K562 (cell line): ENCODE measurements at regions not wholly inside any gene's neighbourhood (a gene's known extent, or its start where the extent isn't known, plus 50 kb on each side); places are given as distances from the start of the nearest gene placed in this dataset.

ENCODE experiments used
- ARHGAP35 ChIP-seq: fragments of 450-650 bp; IDR thresholded peaks from 2 replicates; pipeline ENCODE4 v1.6.1; 2018; ENCODE audit not compliant: partially characterized antibody
- FUS ChIP-seq: fragments of 200-400 bp; formaldehyde crosslinking; optimal IDR thresholded peaks from 2 replicates; pipeline ENCODE3; 2017; ENCODE audit warnings: low read depth, low read length
- GABPA ChIP-seq: fragments of 200-800 bp; sonication (Bioruptor generic); conservative IDR thresholded peaks from 2 replicates; pipeline ENCODE4 v1.6.1; 2016; ENCODE audit warnings: low read depth, missing genetic modification characterization, missing compliant biosample characterization
- MLX ChIP-seq, 2 experiments: fragments of 450-650 bp in 1 of 2; sonication (generic) in 1 of 2; formaldehyde crosslinking; conservative IDR thresholded peaks; 2 replicates each; pipeline versions ENCODE4 v1.4.0 to v1.8.1; 2020 to 2022; ENCODE audit warnings: mild to moderate bottlenecking in 1 of 2, missing genetic modification reagents in 1 of 2
- MTA1 ChIP-seq: fragments of 450-650 bp; IDR thresholded peaks from 2 replicates; pipeline ENCODE4 v1.6.1; 2017; ENCODE audit warnings: borderline replicate concordance
- NRF1 ChIP-seq, 2 experiments: fragments of 450-650 bp; IDR thresholded peaks in 1 of 2; conservative IDR thresholded peaks in 1 of 2; 2 replicates each; pipeline ENCODE4 v1.6.1; 2014; ENCODE audit warnings: mild to moderate bottlenecking in 2 of 2
- PBX2 ChIP-seq, 2 experiments: IDR thresholded peaks in 1 of 2; conservative IDR thresholded peaks in 1 of 2; 2 replicates each; pipeline ENCODE4 v1.6.1; 2016; ENCODE audit warnings: low read depth in 2 of 2, mild to moderate bottlenecking in 1 of 2, missing compliant biosample characterization in 1 of 2, missing genetic modification characterization in 1 of 2, moderate library complexity in 1 of 2
- POLR2A ChIP-seq: fragments of 450-650 bp; conservative IDR thresholded peaks from 2 replicates; pipeline ENCODE4 v1.6.1; 2016
- SIN3A ChIP-seq, 2 experiments: fragments of 150-350 bp in 1 of 2; IDR thresholded peaks; 2 replicates each; pipeline ENCODE4 v1.6.1; 2011 to 2016; ENCODE audit warnings: borderline replicate concordance in 2 of 2, low read depth in 2 of 2, low read length in 2 of 2, mild to moderate bottlenecking in 2 of 2, moderate library complexity in 2 of 2; ENCODE audit not compliant: control insufficient read depth in 1 of 2
- TF ChIP-seq, protein P1 (sequence below), 2 experiments: fragments of 450-650 bp; formaldehyde crosslinking in 1 of 2; IDR thresholded peaks; 2 replicates each; pipeline versions ENCODE4 v1.4.0 to v1.6.1; 2014 to 2020; ENCODE audit warnings: mild to moderate bottlenecking in 2 of 2, borderline replicate concordance in 1 of 2, low read depth in 1 of 2

- TF ChIP-seq POLR2A = no peak
- TF ChIP-seq ARHGAP35 = no peak
- no peak for TF ChIP-seq PBX2 (CRISPR knock-in tag; IDR thresholded peaks at IDR 0.05; ENCODE audit: low read depth)
- no peak for TF ChIP-seq PBX2 (tag; conservative IDR thresholded peaks at IDR 0.05; ENCODE audit: low read depth)
- TF ChIP-seq NRF1 (conservative IDR thresholded peaks at IDR 0.05 in 1 of 2, IDR thresholded peaks at IDR 0.05 in 1 of 2) = no peak
- TF ChIP-seq FUS = no peak
- TF ChIP-seq GABPA (tag) = no peak
- no peak for TF ChIP-seq MTA1
- TF ChIP-seq, protein P1, sequence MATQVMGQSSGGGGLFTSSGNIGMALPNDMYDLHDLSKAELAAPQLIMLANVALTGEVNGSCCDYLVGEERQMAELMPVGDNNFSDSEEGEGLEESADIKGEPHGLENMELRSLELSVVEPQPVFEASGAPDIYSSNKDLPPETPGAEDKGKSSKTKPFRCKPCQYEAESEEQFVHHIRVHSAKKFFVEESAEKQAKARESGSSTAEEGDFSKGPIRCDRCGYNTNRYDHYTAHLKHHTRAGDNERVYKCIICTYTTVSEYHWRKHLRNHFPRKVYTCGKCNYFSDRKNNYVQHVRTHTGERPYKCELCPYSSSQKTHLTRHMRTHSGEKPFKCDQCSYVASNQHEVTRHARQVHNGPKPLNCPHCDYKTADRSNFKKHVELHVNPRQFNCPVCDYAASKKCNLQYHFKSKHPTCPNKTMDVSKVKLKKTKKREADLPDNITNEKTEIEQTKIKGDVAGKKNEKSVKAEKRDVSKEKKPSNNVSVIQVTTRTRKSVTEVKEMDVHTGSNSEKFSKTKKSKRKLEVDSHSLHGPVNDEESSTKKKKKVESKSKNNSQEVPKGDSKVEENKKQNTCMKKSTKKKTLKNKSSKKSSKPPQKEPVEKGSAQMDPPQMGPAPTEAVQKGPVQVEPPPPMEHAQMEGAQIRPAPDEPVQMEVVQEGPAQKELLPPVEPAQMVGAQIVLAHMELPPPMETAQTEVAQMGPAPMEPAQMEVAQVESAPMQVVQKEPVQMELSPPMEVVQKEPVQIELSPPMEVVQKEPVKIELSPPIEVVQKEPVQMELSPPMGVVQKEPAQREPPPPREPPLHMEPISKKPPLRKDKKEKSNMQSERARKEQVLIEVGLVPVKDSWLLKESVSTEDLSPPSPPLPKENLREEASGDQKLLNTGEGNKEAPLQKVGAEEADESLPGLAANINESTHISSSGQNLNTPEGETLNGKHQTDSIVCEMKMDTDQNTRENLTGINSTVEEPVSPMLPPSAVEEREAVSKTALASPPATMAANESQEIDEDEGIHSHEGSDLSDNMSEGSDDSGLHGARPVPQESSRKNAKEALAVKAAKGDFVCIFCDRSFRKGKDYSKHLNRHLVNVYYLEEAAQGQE (IDR thresholded peaks at IDR 0.05; ENCODE audit: borderline replicate concordance) = no peak
- TF ChIP-seq, protein P1 (CRISPR knock-in tag; IDR thresholded peaks at IDR 0.05; ENCODE audit: low read depth) = no peak
- no peak for TF ChIP-seq MLX (CRISPR knock-in tag; conservative IDR thresholded peaks at IDR 0.05)
- TF ChIP-seq SIN3A (IDR thresholded peaks at IDR 0.05; ENCODE audit: borderline replicate concordance in 2 of 2, control insufficient read depth in 1 of 2, low read depth in 2 of 2, low read length in 2 of 2) = no peak
Observed at GRCh38 chr10:56763090-56763489, 402.0 kb upstream of the ZWINT start.
